ENCODE measurements at regions not wholly inside any gene's neighbourhood (a gene's known extent, or its start where the extent isn't known, plus 50 kb on each side); places are given as distances from the start of the nearest gene placed in this dataset.
"Not testable (repeated sequence)": the region's sequence is repeated elsewhere in the genome, so short reads cannot be mapped to it uniquely, and the experiment has no call there.

DNA sequence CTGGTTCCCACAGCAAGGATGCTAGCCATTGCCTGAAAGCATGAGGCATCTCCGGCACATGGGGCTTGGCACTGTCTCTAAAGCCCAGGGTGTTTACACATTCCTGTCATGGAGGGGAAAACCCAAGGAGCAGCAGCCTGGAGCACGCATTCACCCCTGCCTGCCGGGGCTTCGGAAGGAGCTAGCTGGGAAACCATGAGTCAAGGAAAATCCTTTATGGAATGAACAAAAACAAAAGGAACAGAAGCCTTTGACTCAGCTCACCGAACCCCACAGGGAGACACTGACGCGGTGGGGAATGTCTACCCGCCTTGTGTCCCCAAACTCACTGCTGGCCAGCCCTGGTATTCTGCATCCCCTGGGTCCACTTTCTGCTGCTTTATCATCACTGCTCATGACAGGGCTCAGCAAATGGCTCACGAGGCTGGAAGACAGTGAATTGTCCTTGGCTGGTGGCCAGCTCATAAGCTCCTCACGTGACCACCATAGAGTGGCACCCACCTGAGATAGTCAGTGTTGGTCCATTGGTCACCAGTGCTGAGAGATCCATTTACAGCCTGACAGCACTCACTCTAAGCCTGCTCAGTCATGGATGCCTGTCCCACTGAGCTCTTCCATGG, 137.2 kb downstream of the NPIPB11 start:
- H3K27me3 ChIP-seq (ENCODE audit: control insufficient read depth in 1 of 2, insufficient read depth in 2 of 2, low read length in 1 of 2); H3K36me3 ChIP-seq (ENCODE audit: control insufficient read depth in 1 of 2, insufficient read depth in 2 of 2, low read length in 1 of 2); H3K4me1 ChIP-seq (ENCODE audit: control insufficient read depth in 1 of 2, insufficient read depth in 2 of 2, low read length in 2 of 2); intact Hi-C loops (cut with DNase I); H3K4me3 ChIP-seq (ENCODE audit: low read length in 2 of 2); H3K9me3 ChIP-seq (ENCODE audit: control insufficient read depth, low read length); H3K27ac ChIP-seq (ENCODE audit: low read depth in 1 of 2, low read length in 2 of 2); ATAC-seq (ENCODE audit: low FRiP score): not testable (repeated sequence)
- DNase-seq, result peak; percentile 69 to 76
- WGBS, 2 donors, result 9 to 20% methylated on average over 9 of the region's 10 CpGs

DNA sequence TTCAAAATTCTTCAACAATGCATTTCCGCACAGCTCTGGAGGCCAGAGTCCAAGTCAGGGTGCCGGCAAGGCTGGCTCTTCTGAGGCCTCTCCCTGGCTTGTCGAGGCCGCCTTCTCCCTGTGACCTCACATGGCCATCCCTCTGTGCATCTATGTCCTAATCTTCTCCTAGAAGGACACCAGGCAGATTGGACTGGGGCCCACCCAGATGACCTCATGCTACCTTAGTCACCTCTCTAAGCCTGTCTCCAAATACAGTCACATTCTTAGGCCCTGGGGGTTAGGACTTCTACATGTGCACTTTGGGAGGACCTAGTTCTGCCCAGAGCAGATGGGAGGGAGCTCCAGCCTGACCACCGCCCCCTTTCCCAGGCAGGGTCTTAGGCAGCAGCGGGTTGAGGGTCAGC, 137.7 kb downstream of the NPIPB11 start:
- H3K4me1 ChIP-seq (ENCODE audit: control insufficient read depth in 1 of 2, insufficient read depth in 2 of 2, low read length in 2 of 2); DNase-seq; H3K4me3 ChIP-seq (ENCODE audit: low read length in 2 of 2); H3K9me3 ChIP-seq (ENCODE audit: control insufficient read depth, low read length); ATAC-seq (ENCODE audit: low FRiP score); H3K27me3 ChIP-seq (ENCODE audit: control insufficient read depth in 1 of 2, insufficient read depth in 2 of 2, low read length in 1 of 2); H3K36me3 ChIP-seq (ENCODE audit: control insufficient read depth in 1 of 2, insufficient read depth in 2 of 2, low read length in 1 of 2); H3K27ac ChIP-seq (ENCODE audit: low read depth in 1 of 2, low read length in 2 of 2); intact Hi-C loops (cut with DNase I): not testable (repeated sequence)
- 76 to 83% methylated on average over 6 of the region's 6 CpGs for WGBS, 2 donors

DNA sequence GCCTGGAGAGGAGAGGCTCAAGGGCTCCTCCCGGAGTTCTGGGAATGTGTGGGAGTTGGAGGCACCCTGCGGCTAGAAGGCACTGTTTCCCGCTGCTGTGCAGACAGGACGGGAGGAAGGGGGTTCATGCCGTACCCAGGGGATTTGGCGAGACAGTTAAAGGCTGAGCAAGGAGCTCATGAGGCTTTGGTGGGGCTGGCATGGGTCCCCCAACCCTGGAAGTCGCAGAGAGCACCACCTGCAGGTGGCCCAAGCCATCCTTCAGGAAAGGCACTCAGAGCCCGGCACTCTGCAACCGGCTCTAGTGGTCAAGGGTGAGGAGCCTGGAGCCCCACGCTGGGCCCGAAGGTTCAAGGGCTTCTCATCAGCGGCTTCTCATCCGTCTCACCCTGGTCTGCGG, 138.2 kb downstream of the NPIPB11 start:
- H3K9me3 ChIP-seq (ENCODE audit: control insufficient read depth, low read length); intact Hi-C loops (cut with DNase I); H3K4me3 ChIP-seq (ENCODE audit: low read length in 2 of 2); H3K27me3 ChIP-seq (ENCODE audit: control insufficient read depth in 1 of 2, insufficient read depth in 2 of 2, low read length in 1 of 2); H3K4me1 ChIP-seq (ENCODE audit: control insufficient read depth in 1 of 2, insufficient read depth in 2 of 2, low read length in 2 of 2); ATAC-seq (ENCODE audit: low FRiP score); H3K27ac ChIP-seq (ENCODE audit: low read depth in 1 of 2, low read length in 2 of 2); DNase-seq; H3K36me3 ChIP-seq (ENCODE audit: control insufficient read depth in 1 of 2, insufficient read depth in 2 of 2, low read length in 1 of 2): not testable (repeated sequence)
- WGBS, 2 donors, result 87 to 90% methylated on average over 14 of the region's 14 CpGs

DNA sequence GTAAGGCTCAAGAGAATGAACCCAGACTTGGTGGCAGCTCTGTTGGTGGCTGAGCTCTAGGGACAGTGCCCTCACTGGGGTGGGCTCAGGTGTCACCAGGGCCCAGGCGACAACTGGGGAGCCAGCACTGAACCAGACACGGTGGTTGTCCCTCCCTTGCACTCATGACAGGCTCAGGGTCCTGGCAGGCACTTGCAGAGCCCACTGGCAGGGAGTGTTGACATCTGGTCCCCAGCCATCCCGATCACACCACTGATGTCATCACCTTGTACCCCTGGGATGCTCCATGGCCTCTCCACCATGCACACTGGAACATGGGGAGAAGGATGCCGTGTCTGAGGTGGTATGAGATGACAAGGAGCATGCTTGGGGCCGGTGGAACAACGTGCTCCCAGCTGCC, 138.6 kb downstream of the NPIPB11 start:
- H3K27me3 ChIP-seq (ENCODE audit: control insufficient read depth in 1 of 2, insufficient read depth in 2 of 2, low read length in 1 of 2); DNase-seq; H3K4me1 ChIP-seq (ENCODE audit: control insufficient read depth in 1 of 2, insufficient read depth in 2 of 2, low read length in 2 of 2); H3K27ac ChIP-seq (ENCODE audit: low read depth in 1 of 2, low read length in 2 of 2); ATAC-seq (ENCODE audit: low FRiP score); intact Hi-C loops (cut with DNase I); H3K4me3 ChIP-seq (ENCODE audit: low read length in 2 of 2); H3K36me3 ChIP-seq (ENCODE audit: control insufficient read depth in 1 of 2, insufficient read depth in 2 of 2, low read length in 1 of 2); H3K9me3 ChIP-seq (ENCODE audit: control insufficient read depth, low read length): not testable (repeated sequence)
- 72 to 87% methylated on average over 5 to 6 of the region's 6 CpGs for WGBS, 2 donors

DNA sequence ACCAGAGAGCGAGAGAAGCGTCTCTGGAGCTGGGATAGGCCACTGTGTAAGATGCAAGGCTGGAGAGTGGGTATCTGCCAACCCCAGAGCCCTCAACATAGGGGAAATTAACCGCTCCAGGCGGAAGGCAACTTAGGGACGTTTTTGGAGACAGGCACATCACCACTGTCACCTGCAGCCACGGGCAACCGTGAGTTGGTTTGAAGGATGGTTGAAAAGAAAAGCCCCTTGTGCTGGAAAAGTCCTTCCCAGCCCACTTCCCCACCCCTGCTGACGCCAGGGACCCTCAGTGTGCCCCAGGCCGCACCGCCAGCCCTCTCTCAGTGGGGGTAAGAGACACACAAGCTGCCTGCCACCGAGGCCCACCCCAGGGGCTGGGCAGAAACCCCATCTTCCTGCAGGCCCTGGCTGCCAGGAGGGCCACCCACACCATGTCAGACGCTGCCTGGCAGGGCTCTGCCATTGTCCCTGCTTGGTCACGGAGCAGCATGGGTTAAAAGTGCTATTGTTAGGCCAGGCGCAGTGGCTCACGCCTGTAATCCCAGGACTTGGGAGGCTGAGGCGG, 139.4 kb downstream of the NPIPB11 start:
- ATAC-seq (ENCODE audit: low FRiP score); H3K36me3 ChIP-seq (ENCODE audit: control insufficient read depth in 1 of 2, insufficient read depth in 2 of 2, low read length in 1 of 2); H3K27me3 ChIP-seq (ENCODE audit: control insufficient read depth in 1 of 2, insufficient read depth in 2 of 2, low read length in 1 of 2); intact Hi-C loops (cut with DNase I); H3K4me1 ChIP-seq (ENCODE audit: control insufficient read depth in 1 of 2, insufficient read depth in 2 of 2, low read length in 2 of 2); H3K4me3 ChIP-seq (ENCODE audit: low read length in 2 of 2); H3K27ac ChIP-seq (ENCODE audit: low read depth in 1 of 2, low read length in 2 of 2); H3K9me3 ChIP-seq (ENCODE audit: control insufficient read depth, low read length): not testable (repeated sequence)
- 80 to 87% methylated on average over 15 to 16 of the region's 16 CpGs for WGBS, 2 donors
- peak in 1 of 2 donors; percentile 67 for DNase-seq

DNA sequence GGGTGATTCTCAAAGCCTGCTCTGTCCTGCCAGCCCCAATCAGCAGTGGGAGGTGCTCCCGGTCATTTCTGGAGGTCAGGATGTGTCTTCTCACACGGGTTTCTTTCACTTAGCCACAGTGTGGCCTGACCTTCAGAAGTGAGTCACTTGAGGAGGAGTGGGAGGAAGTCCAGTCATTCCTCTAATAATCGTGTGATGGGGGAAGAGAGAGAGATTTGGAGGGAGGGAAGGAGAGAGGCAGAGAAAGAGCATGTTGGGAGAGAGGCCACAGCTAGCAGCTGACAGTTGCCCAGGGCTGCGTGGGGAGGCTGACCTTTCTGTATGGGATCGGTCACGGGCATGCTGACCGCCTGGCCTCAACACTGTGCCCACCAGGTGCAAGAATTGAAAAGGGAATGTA, 139.9 kb downstream of the NPIPB11 start:
- DNase-seq; intact Hi-C loops (cut with DNase I); H3K27ac ChIP-seq (ENCODE audit: low read depth in 1 of 2, low read length in 2 of 2); H3K27me3 ChIP-seq (ENCODE audit: control insufficient read depth in 1 of 2, insufficient read depth in 2 of 2, low read length in 1 of 2); H3K36me3 ChIP-seq (ENCODE audit: control insufficient read depth in 1 of 2, insufficient read depth in 2 of 2, low read length in 1 of 2); H3K4me3 ChIP-seq (ENCODE audit: low read length in 2 of 2); H3K9me3 ChIP-seq (ENCODE audit: control insufficient read depth, low read length); H3K4me1 ChIP-seq (ENCODE audit: control insufficient read depth in 1 of 2, insufficient read depth in 2 of 2, low read length in 2 of 2): not testable (repeated sequence)
- WGBS, 2 donors, result 44 to 53% methylated on average over 6 to 7 of the region's 7 CpGs
- peak; percentile 13 for ATAC-seq (ENCODE audit: low FRiP score)

DNA sequence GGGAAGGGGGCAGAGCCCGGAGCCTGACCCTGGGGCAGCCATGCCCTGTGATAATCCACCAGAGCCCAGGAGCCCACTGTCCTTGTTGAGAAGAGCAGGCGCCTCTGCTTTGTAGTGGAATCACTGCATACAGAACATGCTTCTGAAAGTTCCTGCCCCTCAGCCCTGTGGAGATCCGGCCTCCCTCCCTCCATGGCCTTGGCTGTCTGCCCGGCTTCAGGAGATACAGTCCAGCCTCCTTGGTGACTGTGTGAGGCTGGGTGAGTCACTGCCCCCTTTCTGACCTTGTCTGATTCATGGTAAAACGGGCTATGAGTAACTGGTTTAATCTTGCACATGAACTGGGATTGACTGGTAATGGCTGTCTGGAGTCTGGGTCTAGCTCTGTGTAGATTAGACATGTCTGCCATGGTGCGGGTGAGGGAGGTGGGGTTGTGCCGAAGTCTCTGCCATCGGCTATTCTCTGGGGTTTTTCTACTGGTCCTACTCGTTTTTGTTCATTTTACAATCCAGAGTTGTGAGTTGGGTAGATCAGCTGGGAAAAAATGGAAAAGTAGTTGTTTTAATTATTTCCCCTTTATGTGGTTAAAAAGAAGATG, 141.2 kb downstream of the NPIPB11 start:
- peak; percentile 97 to 98 for DNase-seq
- H3K9me3 ChIP-seq (ENCODE audit: control insufficient read depth, low read length); intact Hi-C loops (cut with DNase I); H3K27me3 ChIP-seq (ENCODE audit: control insufficient read depth in 1 of 2, insufficient read depth in 2 of 2, low read length in 1 of 2); H3K4me3 ChIP-seq (ENCODE audit: low read length in 2 of 2); H3K27ac ChIP-seq (ENCODE audit: low read depth in 1 of 2, low read length in 2 of 2); H3K4me1 ChIP-seq (ENCODE audit: control insufficient read depth in 1 of 2, insufficient read depth in 2 of 2, low read length in 2 of 2); H3K36me3 ChIP-seq (ENCODE audit: control insufficient read depth in 1 of 2, insufficient read depth in 2 of 2, low read length in 1 of 2): not testable (repeated sequence)
- WGBS, 2 donors, result 15 to 27% methylated on average over 6 to 8 of the region's 9 CpGs
- ATAC-seq (ENCODE audit: low FRiP score), result peak; percentile 90

DNA sequence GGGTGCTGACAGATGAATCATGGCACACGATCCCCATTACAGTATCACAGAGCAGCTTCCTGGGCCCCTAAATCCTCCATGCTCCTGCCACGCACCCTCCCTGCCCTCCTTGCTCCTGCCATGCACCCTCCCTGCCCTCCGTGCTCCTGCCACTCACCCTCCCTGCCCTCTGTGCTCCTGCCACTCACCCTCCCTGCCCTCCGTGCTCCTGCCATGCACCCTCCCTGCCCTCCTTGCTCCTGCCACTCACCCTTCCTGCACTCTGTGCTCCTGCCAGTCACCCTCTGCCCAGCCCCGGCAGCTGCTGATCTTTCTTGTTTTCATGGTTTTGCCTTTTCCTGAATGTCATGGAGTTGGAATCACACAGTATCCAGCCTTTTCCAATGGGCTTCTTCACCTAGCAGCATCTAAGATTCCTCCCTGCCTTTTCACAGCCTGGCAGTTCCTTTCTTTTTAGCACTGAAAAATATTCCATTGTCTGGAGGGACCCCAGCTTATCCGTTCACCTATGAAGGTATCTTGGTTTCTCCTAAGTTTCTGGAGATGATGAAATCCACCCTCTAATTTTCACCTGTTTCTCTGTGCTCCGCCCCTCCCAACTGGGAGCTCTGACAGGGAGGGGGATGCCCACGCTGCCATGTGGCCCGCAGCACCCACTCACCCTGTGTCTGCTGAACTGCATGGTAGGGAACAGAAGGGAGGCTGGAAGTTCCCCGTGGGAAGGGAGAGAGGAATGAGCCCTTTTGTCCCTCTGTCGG, 142.3 kb downstream of the NPIPB11 start:
- H3K36me3 ChIP-seq (ENCODE audit: control insufficient read depth in 1 of 2, insufficient read depth in 2 of 2, low read length in 1 of 2); H3K4me1 ChIP-seq (ENCODE audit: control insufficient read depth in 1 of 2, insufficient read depth in 2 of 2, low read length in 2 of 2); DNase-seq; H3K27me3 ChIP-seq (ENCODE audit: control insufficient read depth in 1 of 2, insufficient read depth in 2 of 2, low read length in 1 of 2); ATAC-seq (ENCODE audit: low FRiP score); H3K9me3 ChIP-seq (ENCODE audit: control insufficient read depth, low read length); H3K4me3 ChIP-seq (ENCODE audit: low read length in 2 of 2); intact Hi-C loops (cut with DNase I): not testable (repeated sequence)
- peak overlapping the region in 1 of 2 donors; percentile 1 for H3K27ac ChIP-seq (ENCODE audit: low read depth in 1 of 2, low read length in 2 of 2)
- WGBS, 2 donors, result 64 to 69% methylated on average over 9 of the region's 11 CpGs

Measured in aorta (tissue), 5 donors.